HG02759 (cell line): ENCODE measurements at regions not wholly inside any gene's neighbourhood (a gene's known extent, or its start where the extent isn't known, plus 50 kb on each side); places are given as distances from the start of the nearest gene placed in this dataset.
"Not testable (repeated sequence)": the region's sequence is repeated elsewhere in the genome, so short reads cannot be mapped to it uniquely, and the experiment has no call there.

Experiments used
- ATAC-seq: cut with Tn5 transposase; IDR thresholded peaks from one replicate; pipeline ENCODE4 v1.9.1; 2021; ENCODE audit warnings: mild to moderate bottlenecking, moderate library complexity; ENCODE audit not compliant: unreplicated experiment

GRCh38 chr13:65456150-65456912, 1773.8 kb downstream of the PCDH9 start:
- no peak for ATAC-seq

GRCh38 chr13:65454403-65454802, 1775.7 kb downstream of the PCDH9 start:
- no peak for ATAC-seq

- no peak for ATAC-seq
Measured at GRCh38 chr13:65453982-65454381, 1776.2 kb downstream of the PCDH9 start.

GRCh38 chr13:65445340-65445739, 1784.8 kb downstream of the PCDH9 start:
- ATAC-seq, result no peak

- ATAC-seq, result no peak
Measured at GRCh38 chr13:65435590-65435989, 1794.5 kb downstream of the PCDH9 start.

- no peak for ATAC-seq
Measured at GRCh38 chr13:65417953-65418352, 1812.2 kb downstream of the PCDH9 start.

- ATAC-seq, result no peak
Measured at GRCh38 chr13:65416784-65417183, 1813.4 kb downstream of the PCDH9 start.

- no peak for ATAC-seq
Measured at GRCh38 chr13:65414187-65414586, 1815.9 kb downstream of the PCDH9 start.

GRCh38 chr13:65411521-65411920, 1818.6 kb downstream of the PCDH9 start:
- ATAC-seq, result no peak

- no peak for ATAC-seq
Measured at GRCh38 chr13:65410791-65411190, 1819.3 kb downstream of the PCDH9 start.

GRCh38 chr13:65401315-65401714, 1828.8 kb downstream of the PCDH9 start:
- no peak for ATAC-seq

GRCh38 chr13:65400702-65401101, 1829.4 kb downstream of the PCDH9 start:
- ATAC-seq, result no peak

GRCh38 chr13:65387743-65388347, 1842.3 kb downstream of the PCDH9 start:
- no peak for ATAC-seq

GRCh38 chr13:65378943-65379519, 1851.1 kb downstream of the PCDH9 start:
- no peak for ATAC-seq

GRCh38 chr13:65378484-65378883, 1851.7 kb downstream of the PCDH9 start:
- ATAC-seq, result no peak

- no peak for ATAC-seq
Measured at GRCh38 chr13:65368832-65369231, 1861.3 kb downstream of the PCDH9 start.

GRCh38 chr13:65353951-65354350, 1876.2 kb downstream of the PCDH9 start:
- no peak for ATAC-seq

- ATAC-seq, result not testable (repeated sequence)
Measured at GRCh38 chr13:65353150-65353549, 1877.0 kb downstream of the PCDH9 start.

GRCh38 chr13:65347420-65348030, 1882.6 kb downstream of the PCDH9 start:
- no peak for ATAC-seq

- no peak for ATAC-seq
Measured at GRCh38 chr13:65343898-65344663, 1886.1 kb downstream of the PCDH9 start.
